ENCODE measurements at regions not wholly inside any gene's neighbourhood (a gene's known extent, or its start where the extent isn't known, plus 50 kb on each side); places are given as distances from the start of the nearest gene placed in this dataset.

DNA sequence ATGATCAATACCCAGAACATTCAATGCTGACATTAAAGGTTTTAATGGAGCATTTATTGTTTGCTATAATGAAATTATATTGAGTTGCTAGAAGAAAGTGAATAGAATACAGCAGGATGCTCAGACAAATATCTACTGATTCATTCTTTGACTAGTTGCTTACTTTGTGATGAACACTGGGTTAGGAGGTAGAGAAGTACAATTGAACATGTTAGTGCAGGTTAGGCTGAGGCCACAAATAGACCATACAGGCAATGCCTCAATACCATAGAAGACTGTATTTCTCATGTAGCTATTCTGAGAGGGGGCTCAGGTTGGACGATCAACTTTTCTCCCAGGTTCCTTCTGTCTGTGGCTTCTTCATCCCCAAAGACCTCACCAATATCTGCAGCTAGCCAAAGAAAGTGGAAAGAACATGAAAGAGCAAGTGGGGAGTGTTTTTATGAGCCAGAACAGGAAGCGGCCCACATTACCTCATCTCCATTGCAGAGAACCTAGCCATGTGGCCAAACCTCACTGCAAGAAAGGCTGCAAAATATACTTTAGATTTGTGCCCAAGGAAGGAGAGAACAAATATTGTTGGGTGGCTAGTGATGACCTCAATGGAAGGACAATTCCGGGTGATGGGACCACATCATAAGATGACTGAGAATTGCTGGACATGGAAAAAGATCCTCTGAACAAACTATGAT is 180.3 kb upstream of the GATB start:
- no peak for DNase-seq (ENCODE audit: low spot score)

DNA sequence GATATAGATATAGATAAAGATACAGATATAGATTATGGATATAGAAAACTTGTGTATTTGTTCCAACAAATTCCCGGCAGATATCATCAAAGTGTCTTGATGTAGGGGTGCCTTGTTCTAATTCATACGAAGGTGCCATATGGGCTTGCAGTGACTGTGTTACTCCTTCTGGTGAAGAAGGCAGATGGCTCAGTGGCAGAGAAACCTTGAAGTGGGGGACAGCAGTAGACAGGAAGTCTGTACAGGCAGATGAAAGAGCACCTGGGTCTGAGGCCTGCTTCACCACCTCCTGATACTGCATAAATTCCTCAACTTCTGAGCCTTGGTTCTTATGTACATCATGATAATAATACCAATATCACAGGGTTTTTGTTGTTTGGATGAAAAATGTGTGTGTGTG is 179.5 kb upstream of the GATB start:
- Histone ChIP-seq H3K27me3 (replicated peaks; ENCODE audit: insufficient read depth) (no peaks in the 10 kb centered on the region), H3K36me3 (no peaks in the 10 kb centered on the region), H3K4me3 (no peak overlapping the region), H3K27ac (no peak overlapping the region), H3K4me1 (replicated peaks) (no peaks in the 10 kb centered on the region), H3K9me3 (no peaks in the 10 kb centered on the region)
- intact Hi-C loops (cut with DNase I): no loop called here
- TF ChIP-seq, protein P1, sequence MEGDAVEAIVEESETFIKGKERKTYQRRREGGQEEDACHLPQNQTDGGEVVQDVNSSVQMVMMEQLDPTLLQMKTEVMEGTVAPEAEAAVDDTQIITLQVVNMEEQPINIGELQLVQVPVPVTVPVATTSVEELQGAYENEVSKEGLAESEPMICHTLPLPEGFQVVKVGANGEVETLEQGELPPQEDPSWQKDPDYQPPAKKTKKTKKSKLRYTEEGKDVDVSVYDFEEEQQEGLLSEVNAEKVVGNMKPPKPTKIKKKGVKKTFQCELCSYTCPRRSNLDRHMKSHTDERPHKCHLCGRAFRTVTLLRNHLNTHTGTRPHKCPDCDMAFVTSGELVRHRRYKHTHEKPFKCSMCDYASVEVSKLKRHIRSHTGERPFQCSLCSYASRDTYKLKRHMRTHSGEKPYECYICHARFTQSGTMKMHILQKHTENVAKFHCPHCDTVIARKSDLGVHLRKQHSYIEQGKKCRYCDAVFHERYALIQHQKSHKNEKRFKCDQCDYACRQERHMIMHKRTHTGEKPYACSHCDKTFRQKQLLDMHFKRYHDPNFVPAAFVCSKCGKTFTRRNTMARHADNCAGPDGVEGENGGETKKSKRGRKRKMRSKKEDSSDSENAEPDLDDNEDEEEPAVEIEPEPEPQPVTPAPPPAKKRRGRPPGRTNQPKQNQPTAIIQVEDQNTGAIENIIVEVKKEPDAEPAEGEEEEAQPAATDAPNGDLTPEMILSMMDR (IDR thresholded peaks at IDR 0.05): no peak
- no peak for TF ChIP-seq POLR2AphosphoS5 (IDR thresholded peaks at IDR 0.05)
- no peak for TF ChIP-seq POLR2A (IDR thresholded peaks at IDR 0.05)
- DNase-seq (ENCODE audit: low spot score): no peak
- WGBS: 84% methylated on average over 2 of the region's 2 CpGs

More for the DNA sequence above, 180.3 kb upstream of the GATB start:
- WGBS: 86% methylated on average over 3 of the region's 3 CpGs
- intact Hi-C loops (cut with DNase I): no loop called here
- no peaks in the 10 kb centered on the region for H3K36me3 ChIP-seq
- TF ChIP-seq, protein P1 (IDR thresholded peaks at IDR 0.05): no peak
- TF ChIP-seq POLR2AphosphoS5 (IDR thresholded peaks at IDR 0.05): no peak
- no peak for TF ChIP-seq POLR2A (IDR thresholded peaks at IDR 0.05)
- no peaks in the 10 kb centered on the region for H3K4me1 ChIP-seq (replicated peaks)
- no peak overlapping the region for H3K27ac ChIP-seq
- H3K9me3 ChIP-seq: no peaks in the 10 kb centered on the region
- no peaks in the 10 kb centered on the region for H3K27me3 ChIP-seq (replicated peaks; ENCODE audit: insufficient read depth)
- no peak overlapping the region for H3K4me3 ChIP-seq

DNA sequence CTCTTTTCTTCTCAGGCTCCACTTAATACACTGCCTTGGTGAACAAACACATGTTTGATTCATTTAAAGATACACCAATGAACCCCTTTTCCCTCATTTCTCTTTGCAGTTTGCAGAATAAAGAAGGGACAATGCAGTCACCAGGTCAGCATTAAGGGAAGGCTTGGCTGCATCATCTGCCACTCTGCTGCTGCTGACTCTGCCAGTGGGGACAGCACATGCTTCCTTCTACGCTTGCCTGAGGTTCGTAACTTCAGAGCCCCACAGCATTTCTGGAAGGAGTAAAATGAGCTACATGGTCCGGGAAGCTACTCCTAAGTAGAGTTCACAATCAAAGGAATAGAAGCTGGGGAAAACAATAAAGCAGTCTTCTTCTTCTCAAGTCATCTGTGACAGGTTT is 178.9 kb upstream of the GATB start:
- no peaks in the 10 kb centered on the region for H3K9me3 ChIP-seq
- no peaks in the 10 kb centered on the region for H3K4me1 ChIP-seq (replicated peaks)
- 58% methylated on average over 3 of the region's 3 CpGs for WGBS
- H3K4me3 ChIP-seq: no peak overlapping the region
- intact Hi-C loops (cut with DNase I): no loop called here
- no peaks in the 10 kb centered on the region for H3K36me3 ChIP-seq
- H3K27ac ChIP-seq: no peak overlapping the region
- TF ChIP-seq, protein P1 (IDR thresholded peaks at IDR 0.05): no peak
- TF ChIP-seq POLR2A (IDR thresholded peaks at IDR 0.05) (no peak), POLR2AphosphoS5 (IDR thresholded peaks at IDR 0.05) (no peak)
- no peak for DNase-seq (ENCODE audit: low spot score)
- no peaks in the 10 kb centered on the region for H3K27me3 ChIP-seq (replicated peaks; ENCODE audit: insufficient read depth)

DNA sequence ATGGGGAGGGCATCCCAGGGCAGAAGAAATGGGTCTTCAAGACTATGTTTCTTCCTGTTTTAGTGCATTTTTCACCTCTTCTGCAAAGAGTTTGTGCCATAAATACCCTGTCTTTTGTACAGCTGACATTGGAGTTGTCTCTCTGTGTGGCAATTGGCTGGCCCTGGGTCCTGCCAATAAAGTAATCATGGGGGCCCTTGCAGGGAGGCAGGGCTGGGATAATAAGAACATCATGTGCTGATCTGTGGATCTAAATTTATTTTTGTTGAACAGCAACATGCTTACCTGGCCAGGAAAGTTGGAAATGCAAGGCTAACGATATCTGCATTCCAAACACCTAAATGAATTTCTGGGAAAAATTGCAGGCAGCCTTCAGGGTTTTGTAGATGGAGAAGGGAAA is 174.6 kb upstream of the GATB start:
- Histone ChIP-seq H3K9me3 (no peaks in the 10 kb centered on the region), H3K4me1 (replicated peaks) (no peaks in the 10 kb centered on the region), H3K4me3 (no peak overlapping the region), H3K27me3 (replicated peaks; ENCODE audit: insufficient read depth) (no peaks in the 10 kb centered on the region), H3K36me3 (no peaks in the 10 kb centered on the region), H3K27ac (no peak overlapping the region)
- DNase-seq (ENCODE audit: low spot score): no peak
- no peak for TF ChIP-seq POLR2A (IDR thresholded peaks at IDR 0.05)
- TF ChIP-seq, protein P1 (IDR thresholded peaks at IDR 0.05): no peak
- TF ChIP-seq POLR2AphosphoS5 (IDR thresholded peaks at IDR 0.05): no peak
- WGBS: 93% methylated on average over 1 of the region's 1 CpG
- intact Hi-C loops (cut with DNase I): no loop called here

DNA sequence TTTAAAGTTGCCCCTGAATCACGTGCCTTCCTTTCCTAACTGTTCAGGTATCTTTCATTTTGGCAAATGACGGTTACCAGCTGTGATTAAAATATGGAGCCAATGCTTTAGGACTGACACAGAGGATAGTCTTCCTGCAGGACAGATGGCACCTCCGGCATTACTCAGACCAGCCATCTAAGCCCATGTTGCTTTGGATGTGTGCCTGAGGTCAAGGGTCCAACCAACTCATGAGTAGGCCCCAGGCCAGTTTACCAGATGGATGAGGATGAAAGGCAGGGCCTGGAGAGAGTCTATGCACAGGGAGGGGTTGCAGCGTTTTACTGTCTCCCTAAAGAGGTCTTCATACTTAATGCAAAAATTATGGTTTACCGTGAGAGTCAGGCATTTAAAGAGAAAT is 174.0 kb upstream of the GATB start:
- Histone ChIP-seq H3K9me3 (no peaks in the 10 kb centered on the region), H3K4me1 (replicated peaks) (no peaks in the 10 kb centered on the region), H3K27me3 (replicated peaks; ENCODE audit: insufficient read depth) (no peaks in the 10 kb centered on the region), H3K36me3 (no peaks in the 10 kb centered on the region), H3K4me3 (no peak overlapping the region), H3K27ac (no peak overlapping the region)
- 92% methylated on average over 5 of the region's 5 CpGs for WGBS
- intact Hi-C loops (cut with DNase I): no loop called here
- no peak for DNase-seq (ENCODE audit: low spot score)
- TF ChIP-seq POLR2A (IDR thresholded peaks at IDR 0.05) (no peak), POLR2AphosphoS5 (IDR thresholded peaks at IDR 0.05) (no peak)
